Heart right ventricle (tissue), 16 donors: ENCODE measurements at regions not wholly inside any gene's neighbourhood (a gene's known extent, or its start where the extent isn't known, plus 50 kb on each side); places are given as distances from the start of the nearest gene placed in this dataset.

Experiments
- ATAC-seq, 8 donors: fragments of 200-7000 bp; cut with Tn5 transposase; one replicate each; pipeline ENCODE4 v1.9.1; 2020; ENCODE audit warnings: mild to moderate bottlenecking in 8 of 8, moderate library complexity in 8 of 8, moderate number of reproducible peaks in 1 of 8
- DNase-seq, 2 donors: peaks; one replicate each; pipeline ENCODE4 v3.0.0-alpha.2; 2020
- H3K27ac ChIP-seq, 10 donors: fragments of 200-600 bp; sonication (generic) in 2 of 10; one replicate each; pipeline versions ENCODE4 v1.5.0 to v1.8.0; 2020 to 2022; ENCODE audit warnings: mild to moderate bottlenecking in 3 of 10
- H3K27me3 ChIP-seq, 7 donors: fragments of 200-600 bp; one replicate each; pipeline ENCODE4 v1.8.0; 2021 to 2022; ENCODE audit warnings: mild to moderate bottlenecking in 2 of 7
- H3K36me3 ChIP-seq, 9 donors: fragments of 200-600 bp; sonication (generic) in 1 of 9; one replicate each; pipeline versions ENCODE4 v1.5.0 to v1.8.0; 2020 to 2022; ENCODE audit warnings: mild to moderate bottlenecking in 2 of 9
- H3K4me1 ChIP-seq, 9 donors: fragments of 200-600 bp; sonication (generic) in 1 of 9; one replicate each; pipeline versions ENCODE4 v1.5.0 to v1.8.0; 2020 to 2022; ENCODE audit warnings: mild to moderate bottlenecking in 4 of 9
- H3K4me3 ChIP-seq, 10 donors: fragments of 200-600 bp; sonication (generic) in 2 of 10; one replicate each; pipeline versions ENCODE4 v1.5.0 to v1.8.0; 2020 to 2022; ENCODE audit warnings: mild to moderate bottlenecking in 7 of 10, moderate library complexity in 2 of 10
- H3K9me3 ChIP-seq, 11 donors: fragments of 200-600 bp in 10 of 11; sonication (generic) in 2 of 11; one replicate each; pipeline versions ENCODE4 v1.5.0 to v1.8.0; 2013 to 2022; ENCODE audit warnings: mild to moderate bottlenecking in 2 of 11, control low read depth in 1 of 11, moderate library complexity in 1 of 11
- WGBS, 2 donors: extraction: QIAGEN DNeasy Blood & Tissue Kit; methylation state at CpG; one replicate each; pipeline ENCODE4 v1.1.7; 2013; ENCODE audit warnings: inconsistent platforms in 1 of 2; 5-methylcytosine and 5-hydroxymethylcytosine counted together
- intact Hi-C, 10 donors: fragments of 100-400 bp; cut with DNase I; formaldehyde crosslinking; loops; one replicate each; pipeline versions ENCODE4 v1.11.1 to v1.14.2; 2022
- TF ChIP-seq, protein P1 (sequence below), 9 donors: fragments of 200-600 bp; sonication (generic) in 2 of 9; IDR thresholded peaks; one replicate each; pipeline versions ENCODE4 v1.5.0 to v1.8.0; 2021 to 2022; ENCODE audit warnings: antibody characterized with exemption in 9 of 9, mild to moderate bottlenecking in 5 of 9, moderate library complexity in 1 of 9
- donor health status: Arrhythmogenic right ventricular cardiomyopathy.
- donor health status: ischemic (EF 13 %, LVEDD 7.1; RV severe dilation, severe dysfunction).
- donor health status: healthy with polysubstance abuse.
- donor health status: DM: no; HTN: yes; CAD: no.
- donor health status: DM: no; HTN: no; CAD: no.
- donor health status: ischemic (EF 25% LVEDD 6.9; RV normal size, moderate dysfunction).
- donor health status: ischemic (EF 25% LVEDD 5.7; RV mildly dilated, moderate dysfunction).
- donor health status: healthy.
- donor health status: DM: yes; HTN: yes; CAD: no.
- donor health status: Ischemic cardiomyopathy.
- donor health status: ischemic (EF 35%, LVEDD 5.7; RV mildly dilated, moderate dysfunction).
- donor health status: nonischemic (EF 11% LVEDD 7.7; RV severe dilation, severe dysfunction).
- donor health status: DM: yes; HTN: yes; CAD: no.
- donor health status: PGD.
- donor health status: ischemic (EF 29% LVEDD 5.4; RV normal size, mild dysfunction).
- donor health status: nonischemic (EF 23%, LVEDD 6.1; RV moderate dilation, normal function).

DNA sequence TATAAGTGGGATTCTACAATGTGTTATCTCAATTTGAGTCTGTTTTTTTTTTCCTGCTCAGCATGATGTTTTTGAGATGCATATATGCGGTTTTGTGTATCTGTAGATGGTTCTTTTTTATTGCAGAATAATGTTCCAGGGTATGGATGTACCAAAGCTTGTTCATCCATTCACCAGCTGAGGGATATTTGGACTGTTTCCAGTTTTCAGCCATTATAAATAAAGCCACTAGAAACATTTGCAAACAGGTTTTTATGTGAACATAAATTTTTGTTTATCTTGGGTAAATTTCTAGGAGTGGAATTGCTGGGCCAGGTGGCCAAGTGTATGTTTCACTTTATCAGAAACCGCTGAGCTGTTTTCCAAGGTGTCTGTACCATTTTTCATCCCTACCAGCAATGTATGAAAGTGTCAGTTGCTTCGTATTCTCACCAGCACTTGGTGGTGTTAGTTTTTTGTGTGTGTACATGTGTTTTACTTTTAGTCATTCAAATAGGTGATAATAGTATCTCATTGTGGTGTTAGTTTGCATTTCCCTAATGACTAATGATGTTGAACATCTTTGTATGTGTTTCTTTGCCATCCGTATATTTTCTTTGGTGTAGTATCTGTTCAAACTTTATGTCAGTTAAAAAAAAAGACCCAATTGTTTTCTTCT is 124.2 kb downstream of the CEBPB start:
- Histone ChIP-seq H3K4me1 (peaks cover 5 to 40% (median 20%) of the 10 kb centered on the region in 9 donors), H3K9me3 (peaks cover 0 to 4% (median 0%) of the 10 kb centered on the region in 11 donors), H3K27me3 (no peaks in the 10 kb centered on the region), H3K4me3 (no peak overlapping the region), H3K36me3 (no peaks in the 10 kb centered on the region), H3K27ac (no peak overlapping the region)
- WGBS, 2 donors = 93 to 96% methylated on average over 4 of the region's 4 CpGs
- intact Hi-C loops = loop anchor here in 2 of 10 donors (5.0 kb wide), 2 partner anchors 38 to 67 kb away; no protein-coding TSS in a partner anchor
- DNase-seq = no peak
- TF ChIP-seq, protein P1, sequence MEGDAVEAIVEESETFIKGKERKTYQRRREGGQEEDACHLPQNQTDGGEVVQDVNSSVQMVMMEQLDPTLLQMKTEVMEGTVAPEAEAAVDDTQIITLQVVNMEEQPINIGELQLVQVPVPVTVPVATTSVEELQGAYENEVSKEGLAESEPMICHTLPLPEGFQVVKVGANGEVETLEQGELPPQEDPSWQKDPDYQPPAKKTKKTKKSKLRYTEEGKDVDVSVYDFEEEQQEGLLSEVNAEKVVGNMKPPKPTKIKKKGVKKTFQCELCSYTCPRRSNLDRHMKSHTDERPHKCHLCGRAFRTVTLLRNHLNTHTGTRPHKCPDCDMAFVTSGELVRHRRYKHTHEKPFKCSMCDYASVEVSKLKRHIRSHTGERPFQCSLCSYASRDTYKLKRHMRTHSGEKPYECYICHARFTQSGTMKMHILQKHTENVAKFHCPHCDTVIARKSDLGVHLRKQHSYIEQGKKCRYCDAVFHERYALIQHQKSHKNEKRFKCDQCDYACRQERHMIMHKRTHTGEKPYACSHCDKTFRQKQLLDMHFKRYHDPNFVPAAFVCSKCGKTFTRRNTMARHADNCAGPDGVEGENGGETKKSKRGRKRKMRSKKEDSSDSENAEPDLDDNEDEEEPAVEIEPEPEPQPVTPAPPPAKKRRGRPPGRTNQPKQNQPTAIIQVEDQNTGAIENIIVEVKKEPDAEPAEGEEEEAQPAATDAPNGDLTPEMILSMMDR (IDR thresholded peaks at IDR 0.05) = no peak
- no peak for ATAC-seq

DNA sequence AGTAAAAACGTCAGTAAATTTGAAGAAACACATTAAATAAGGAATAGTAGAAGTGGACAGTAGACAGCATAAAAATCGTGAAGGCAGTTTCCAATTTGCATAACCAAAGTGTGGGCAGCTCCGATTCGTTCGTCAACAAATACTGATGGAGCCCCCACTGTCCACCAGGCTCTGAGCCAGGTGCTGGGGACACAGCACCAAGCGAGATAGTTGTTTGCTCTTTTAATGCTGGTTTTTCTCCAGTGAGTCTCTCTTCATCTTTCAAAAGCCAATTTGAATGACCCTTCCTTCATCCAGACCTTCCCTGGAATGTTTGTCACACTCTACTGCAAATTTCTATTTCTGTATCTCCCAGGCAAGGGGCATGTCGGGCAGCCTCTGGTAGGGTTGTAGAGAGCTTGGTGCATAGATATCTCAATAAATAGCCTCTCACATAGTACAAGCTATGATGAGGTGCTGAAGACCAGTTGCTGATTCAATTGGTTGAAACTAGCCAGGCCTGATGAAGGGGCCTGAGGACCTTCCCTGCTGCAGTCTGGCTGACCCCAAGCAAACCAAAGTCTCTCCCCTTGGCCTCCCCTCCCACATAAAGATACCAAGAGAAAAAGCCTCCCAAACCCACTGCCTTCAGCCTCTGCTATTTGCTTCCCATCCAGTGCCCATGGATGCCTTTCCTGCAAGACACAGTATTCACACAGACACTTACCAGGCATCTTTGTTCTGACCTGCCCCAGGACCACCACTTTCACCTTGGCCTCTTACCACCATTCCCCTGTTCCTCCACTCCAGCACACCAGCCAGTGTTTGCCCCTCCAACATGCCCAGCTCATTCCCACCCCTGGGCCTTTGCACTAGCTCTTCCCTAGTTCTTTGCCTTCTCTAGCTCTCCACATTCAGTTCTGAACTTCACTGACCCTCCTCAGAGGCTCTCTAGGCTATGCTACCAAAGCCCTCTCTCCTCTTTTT is 125.2 kb downstream of the CEBPB start:
- no peak overlapping the region for H3K4me3 ChIP-seq
- 38 to 54% methylated on average over 7 of the region's 7 CpGs for WGBS, 2 donors

DNA sequence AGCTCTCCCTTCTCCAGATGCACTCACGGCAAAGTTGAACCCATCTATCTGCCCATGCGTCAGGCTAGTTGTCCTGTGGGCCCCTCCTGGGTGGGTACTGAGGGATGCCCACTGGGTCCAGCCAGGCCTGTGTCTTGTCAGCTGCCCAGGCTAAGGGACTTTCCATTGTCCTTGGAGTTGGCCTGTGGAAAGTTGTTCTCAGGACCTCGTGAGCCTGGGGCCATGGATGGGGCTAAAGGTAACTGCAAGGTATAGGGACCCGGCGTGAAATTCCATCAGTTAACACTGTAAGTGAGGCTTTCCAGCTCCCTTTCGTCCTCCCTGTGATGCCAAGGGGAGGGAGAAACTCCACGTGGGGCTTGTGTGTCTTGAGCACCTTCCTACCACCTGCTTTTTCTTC is 126.5 kb downstream of the CEBPB start:
- no peak for ATAC-seq
- Histone ChIP-seq H3K4me1 (peaks cover 5 to 46% (median 33%) of the 10 kb centered on the region in 9 donors), H3K36me3 (no peaks in the 10 kb centered on the region), H3K27me3 (no peaks in the 10 kb centered on the region), H3K27ac (no peak overlapping the region), H3K4me3 (no peak overlapping the region), H3K9me3 (peaks cover 0 to 4% (median 0%) of the 10 kb centered on the region in 11 donors)
- 73 to 76% methylated on average over 7 of the region's 7 CpGs for WGBS, 2 donors
- intact Hi-C loops = loop anchor here in 1 of 10 donors (5.0 kb wide), 1 partner anchor 40 kb away; no protein-coding TSS in a partner anchor
- DNase-seq = no peak
- TF ChIP-seq, protein P1 (IDR thresholded peaks at IDR 0.05) = no peak

More for the DNA sequence above, 125.2 kb downstream of the CEBPB start:
- ATAC-seq = peak in 4 of 8 donors; percentile 32 to 44 (median 36)
- intact Hi-C loops = loop anchor here in 1 of 10 donors (5.0 kb wide), 1 partner anchor 39 kb away; no protein-coding TSS in a partner anchor
- Histone ChIP-seq H3K27me3 (no peaks in the 10 kb centered on the region), H3K36me3 (no peaks in the 10 kb centered on the region), H3K4me1 (peaks cover 5 to 38% (median 21%) of the 10 kb centered on the region in 9 donors), H3K9me3 (peaks cover 0 to 4% (median 0%) of the 10 kb centered on the region in 11 donors), H3K27ac (peak overlapping the region in 7 of 10 donors; percentile 1 to 56 (median 33))
- no peak for DNase-seq
- TF ChIP-seq, protein P1 (IDR thresholded peaks at IDR 0.05) = no peak

DNA sequence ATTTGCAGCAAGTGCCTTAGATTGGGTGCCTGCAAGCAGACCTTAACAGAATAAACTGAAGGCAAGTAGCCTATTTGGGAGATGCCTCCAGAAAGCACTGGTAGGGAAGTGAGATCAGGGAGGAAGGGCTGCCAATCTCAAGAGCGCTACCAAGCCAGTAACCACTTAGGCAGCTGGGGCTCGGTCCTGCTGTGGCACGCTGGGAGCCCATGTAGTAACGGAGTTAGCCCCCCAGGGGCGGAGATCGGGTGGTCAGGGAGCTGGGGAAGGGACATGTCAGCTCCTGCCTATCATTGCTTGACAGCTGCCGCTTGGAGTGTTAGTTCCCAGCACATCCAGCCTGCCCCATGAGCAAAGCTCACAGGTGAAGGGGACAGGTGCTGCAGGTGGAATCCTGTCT is 127.0 kb downstream of the CEBPB start:
- H3K36me3 ChIP-seq = no peaks in the 10 kb centered on the region
- H3K9me3 ChIP-seq = peaks cover 0 to 4% (median 0%) of the 10 kb centered on the region in 11 donors
- H3K4me3 ChIP-seq = no peak overlapping the region
- TF ChIP-seq, protein P1 (IDR thresholded peaks at IDR 0.05) = no peak
- no peak overlapping the region for H3K27ac ChIP-seq
- ATAC-seq = no peak
- peaks cover 2 to 42% (median 30%) of the 10 kb centered on the region in 9 donors for H3K4me1 ChIP-seq
- WGBS, 2 donors = 58 to 60% methylated on average over 7 of the region's 7 CpGs
- no peaks in the 10 kb centered on the region for H3K27me3 ChIP-seq
- no peak for DNase-seq
- intact Hi-C loops = loop anchor here in 1 of 10 donors (5.0 kb wide), 1 partner anchor 40 kb away; no protein-coding TSS in a partner anchor
